Hematopoietic multipotent progenitor cell (in vitro differentiated cells): ENCODE measurements at regions not wholly inside any gene's neighbourhood (a gene's known extent, or its start where the extent isn't known, plus 50 kb on each side); places are given as distances from the start of the nearest gene placed in this dataset.
"Not testable (repeated sequence)": the region's sequence is repeated elsewhere in the genome, so short reads cannot be mapped to it uniquely, and the experiment has no call there.

Experiments used
- DNase-seq, 3 donors: peaks; one replicate each; pipeline ENCODE4 v3.0.0-alpha.2; 2011 to 2015; ENCODE audit warnings: low read depth in 2 of 3, low spot score in 2 of 3

DNA sequence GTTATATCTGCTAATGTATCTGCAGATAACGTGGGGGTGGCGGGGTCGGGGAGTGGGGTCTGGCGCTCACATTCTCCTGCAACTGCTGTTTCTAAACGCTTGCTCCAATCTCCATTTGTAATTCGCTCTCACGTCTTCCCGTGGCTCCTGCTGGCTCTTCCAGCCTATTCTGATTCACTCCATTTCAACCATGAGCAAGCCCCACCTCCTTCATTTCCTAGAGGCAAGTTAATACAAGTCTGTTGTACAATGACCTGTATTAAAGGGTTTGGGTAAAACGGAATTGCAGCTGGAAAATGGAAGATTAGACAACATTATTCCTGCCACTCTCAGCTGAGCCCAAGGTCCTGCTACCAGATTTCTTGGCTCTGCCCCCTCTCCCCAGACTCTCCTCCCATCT lies 132.3 kb downstream of the CSNK2A3 start:
- DNase-seq: no peak

DNA sequence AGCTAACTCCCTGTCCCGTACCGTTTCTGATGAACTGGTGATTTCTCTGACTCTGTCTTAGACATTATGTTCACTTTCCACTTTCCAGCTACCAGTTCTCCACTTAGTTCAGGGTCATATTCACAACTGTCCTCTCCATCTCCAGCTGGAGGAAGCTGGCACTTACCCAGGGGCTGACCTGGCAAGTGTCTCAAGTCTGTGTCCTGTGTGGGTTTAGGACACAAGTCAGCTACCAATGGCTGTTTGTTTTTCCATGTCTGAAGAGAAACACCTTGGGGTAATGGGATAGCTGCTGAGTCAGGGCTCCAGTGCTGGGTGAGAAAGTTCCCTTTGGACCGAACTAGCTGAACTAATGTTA lies 134.4 kb downstream of the CSNK2A3 start:
- DNase-seq: no peak

DNA sequence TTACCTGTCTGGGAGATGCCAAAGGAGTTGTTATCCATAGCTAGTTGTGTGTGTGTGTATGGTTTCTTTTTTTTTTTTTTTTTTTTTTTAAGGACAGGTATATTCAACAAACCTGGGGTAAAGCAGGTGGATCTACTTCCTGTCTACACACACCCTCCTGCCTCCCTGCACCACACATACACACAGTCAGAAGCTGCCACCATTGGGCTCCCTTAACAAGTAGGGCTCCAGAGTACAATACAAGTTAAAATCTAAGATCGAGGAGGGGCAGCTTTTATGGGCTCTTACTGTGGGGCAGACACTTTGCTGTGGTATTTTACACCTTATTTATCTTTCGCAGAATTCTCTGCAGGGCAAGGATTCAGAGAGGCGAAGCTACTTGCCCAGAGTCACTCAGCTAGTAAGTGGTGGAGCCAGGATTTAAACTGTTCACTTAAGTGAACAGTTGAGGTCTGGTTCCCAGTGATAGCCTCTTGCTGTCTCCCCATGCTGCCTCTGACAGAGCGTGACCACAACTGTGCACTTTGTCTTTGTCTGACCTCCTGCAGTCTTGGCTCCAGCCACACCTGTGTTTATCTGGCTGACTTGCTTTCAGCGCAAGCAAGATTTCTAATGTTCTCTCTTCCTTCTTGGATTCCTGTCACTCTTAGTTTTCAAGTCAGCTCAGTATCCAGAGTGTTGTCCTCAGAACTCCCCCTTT lies 135.0 kb downstream of the CSNK2A3 start:
- DNase-seq: no peak

- DNase-seq: no peak
These were observed 135.6 kb downstream of the CSNK2A3 start for GRCh38 chr11:11217289-11217928.

GRCh38 chr11:11215944-11216343 lies 137.1 kb downstream of the CSNK2A3 start:
- no peak for DNase-seq

GRCh38 chr11:11215058-11215815 lies 137.8 kb downstream of the CSNK2A3 start:
- no peak for DNase-seq

DNA sequence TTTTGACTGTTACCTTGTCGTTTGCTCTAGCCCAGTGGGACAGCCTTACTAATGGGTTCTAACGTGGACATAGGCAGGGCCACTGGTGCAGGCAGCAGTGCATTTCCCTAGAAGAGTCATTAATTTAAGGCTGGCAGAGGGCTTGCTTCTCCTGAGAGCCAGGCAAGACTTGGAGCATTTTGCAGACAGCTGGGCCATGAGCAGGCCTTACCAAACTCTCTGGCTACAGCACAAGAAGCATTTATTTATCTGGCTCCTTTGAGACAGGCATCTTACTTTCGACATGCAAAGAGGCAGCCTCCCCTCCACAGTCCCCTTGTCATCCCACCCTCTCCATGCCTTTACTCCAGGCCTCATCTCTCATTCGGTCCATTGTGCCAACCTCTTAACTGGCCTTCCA lies 139.9 kb downstream of the CSNK2A3 start:
- DNase-seq: no peak

GRCh38 chr11:11211888-11212287 lies 141.2 kb downstream of the CSNK2A3 start:
- DNase-seq: no peak

- DNase-seq: no peak
These were observed 141.9 kb downstream of the CSNK2A3 start for GRCh38 chr11:11211186-11211585.

DNA sequence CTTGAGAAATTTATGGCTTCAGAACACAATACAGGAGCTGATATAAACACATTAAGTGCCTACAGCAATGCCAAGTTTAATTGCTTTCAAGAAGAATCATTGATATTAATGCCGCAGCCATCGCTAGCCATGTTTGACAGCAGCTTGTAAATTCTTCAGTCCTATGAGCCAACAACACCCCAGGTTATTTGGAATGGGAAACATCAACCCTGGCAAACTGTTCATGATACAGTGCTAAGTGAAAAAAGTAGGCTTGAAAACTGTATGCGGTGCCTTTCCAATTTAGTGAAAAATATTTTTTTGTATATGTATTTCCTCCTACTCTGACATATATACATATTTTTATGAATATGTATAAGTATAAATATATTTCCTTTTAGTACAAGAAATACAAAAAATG lies 142.6 kb downstream of the CSNK2A3 start:
- no peak for DNase-seq

DNA sequence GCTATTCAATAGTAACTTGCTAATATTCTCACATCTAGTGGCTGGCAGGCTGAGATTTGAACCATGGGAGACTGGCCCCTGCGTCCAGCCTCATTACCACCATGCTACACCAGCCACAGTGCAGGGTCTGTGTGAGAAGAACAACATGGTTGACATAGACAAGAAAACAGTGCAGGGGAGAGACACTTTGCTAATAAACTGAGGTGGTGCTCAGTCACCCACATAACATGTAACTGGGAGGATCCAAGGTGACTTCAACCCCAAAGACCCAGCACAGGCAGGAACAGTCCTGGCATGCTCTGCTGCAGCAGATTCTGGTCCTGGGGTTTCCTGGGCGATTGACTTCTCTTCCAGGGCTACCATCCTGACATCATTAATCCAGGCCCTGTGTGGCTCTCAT lies 143.1 kb downstream of the CSNK2A3 start:
- DNase-seq: no peak

- DNase-seq: no peak
These were observed 144.1 kb downstream of the CSNK2A3 start for GRCh38 chr11:11208994-11209393.

GRCh38 chr11:11207428-11207827 lies 145.6 kb downstream of the CSNK2A3 start:
- DNase-seq: no peak

DNA sequence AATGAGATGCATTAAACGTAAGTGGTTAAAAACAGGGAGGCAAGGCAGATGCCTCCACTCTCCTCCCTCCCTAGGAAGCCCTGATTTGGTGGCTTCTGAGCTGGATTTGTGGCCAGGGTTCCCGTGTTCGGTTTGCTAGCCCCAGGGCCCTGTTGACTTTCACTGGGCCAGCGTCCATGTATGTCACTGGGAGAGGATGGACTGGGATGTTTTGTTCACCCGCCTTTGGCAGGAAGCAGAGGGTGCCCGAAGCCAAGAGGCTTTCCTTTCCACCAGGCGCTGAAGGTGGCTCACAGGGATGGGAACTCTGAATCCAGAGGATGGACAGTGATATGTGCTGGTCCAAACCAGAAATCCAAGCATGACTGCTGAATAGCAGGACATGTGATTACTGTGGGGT lies 146.6 kb downstream of the CSNK2A3 start:
- no peak for DNase-seq

DNA sequence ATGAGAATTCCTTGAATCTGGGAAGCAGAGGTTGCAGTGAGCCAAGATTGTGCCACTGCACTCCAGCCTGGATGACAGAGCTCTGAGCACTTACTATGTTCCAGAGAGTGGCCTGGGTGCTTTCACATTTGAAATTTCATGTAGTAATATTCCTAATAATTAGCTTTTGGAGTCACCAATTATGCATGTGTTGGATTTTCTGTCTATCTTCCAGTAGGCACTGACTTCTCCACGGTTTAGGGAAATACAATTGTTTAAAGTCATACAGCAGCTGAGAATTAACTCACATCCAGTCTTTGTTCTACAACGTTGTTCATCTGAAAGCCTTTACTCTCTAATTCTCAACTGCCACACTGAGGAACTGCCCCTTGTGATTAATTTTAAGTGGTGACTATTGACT lies 150.2 kb downstream of the CSNK2A3 start:
- DNase-seq: no peak

GRCh38 chr11:11201302-11201701 lies 151.7 kb downstream of the CSNK2A3 start:
- DNase-seq: not testable (repeated sequence)

- no peak for DNase-seq
These were observed 160.5 kb downstream of the CSNK2A3 start for GRCh38 chr11:11192541-11192940.

DNA sequence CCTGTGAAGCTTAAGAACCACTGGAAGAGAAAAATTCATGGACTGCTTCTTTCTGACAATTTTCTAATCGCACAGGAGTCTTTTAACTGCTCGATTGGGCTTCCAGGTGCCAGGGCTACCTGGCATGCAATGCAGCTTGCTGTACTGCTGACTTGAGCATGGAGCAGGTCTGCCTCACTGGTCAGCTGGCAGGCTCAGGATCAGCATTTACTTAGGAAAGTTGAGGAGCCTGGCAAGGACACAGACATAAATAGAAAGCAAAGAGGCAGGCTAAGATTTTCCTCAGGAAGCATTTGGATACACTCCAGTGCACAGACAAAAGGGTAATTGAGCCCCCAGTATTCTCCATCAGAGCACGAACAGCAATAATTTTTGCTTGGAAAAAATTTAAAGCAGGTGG lies 163.5 kb downstream of the CSNK2A3 start:
- no peak for DNase-seq

- no peak for DNase-seq
These were observed 166.8 kb downstream of the CSNK2A3 start for GRCh38 chr11:11186249-11186648.

GRCh38 chr11:11182261-11182660 lies 170.8 kb downstream of the CSNK2A3 start:
- DNase-seq: no peak

GRCh38 chr11:11178671-11179638 lies 174.1 kb downstream of the CSNK2A3 start:
- no peak for DNase-seq
